KOPT-K1 (cell line): ENCODE measurements at regions not wholly inside any gene's neighbourhood (a gene's known extent, or its start where the extent isn't known, plus 50 kb on each side); places are given as distances from the start of the nearest gene placed in this dataset.
"Not testable (repeated sequence)": the region's sequence is repeated elsewhere in the genome, so short reads cannot be mapped to it uniquely, and the experiment has no call there.

ENCODE experiments used
- H3K27ac ChIP-seq: fragments of 200-600 bp; sonication (generic); 2 replicates; pipeline ENCODE4 v1.5.1; 2016; ENCODE audit warnings: antibody characterized with exemption, mild to moderate bottlenecking, low read depth, low read length; ENCODE audit not compliant: poor library complexity, severe bottlenecking
- H3K36me3 ChIP-seq: fragments of 200-600 bp; sonication (generic); 2 replicates; pipeline ENCODE4 v1.5.1; 2017; ENCODE audit warnings: antibody characterized with exemption, mild to moderate bottlenecking, low read length, moderate library complexity; ENCODE audit not compliant: insufficient read depth
- H3K9me3 ChIP-seq: fragments of 200-600 bp; sonication (generic); 2 replicates; pipeline ENCODE4 v1.5.1; 2017; ENCODE audit warnings: antibody characterized with exemption, low read length, mild to moderate bottlenecking; ENCODE audit not compliant: insufficient read depth, poor library complexity, severe bottlenecking

DNA sequence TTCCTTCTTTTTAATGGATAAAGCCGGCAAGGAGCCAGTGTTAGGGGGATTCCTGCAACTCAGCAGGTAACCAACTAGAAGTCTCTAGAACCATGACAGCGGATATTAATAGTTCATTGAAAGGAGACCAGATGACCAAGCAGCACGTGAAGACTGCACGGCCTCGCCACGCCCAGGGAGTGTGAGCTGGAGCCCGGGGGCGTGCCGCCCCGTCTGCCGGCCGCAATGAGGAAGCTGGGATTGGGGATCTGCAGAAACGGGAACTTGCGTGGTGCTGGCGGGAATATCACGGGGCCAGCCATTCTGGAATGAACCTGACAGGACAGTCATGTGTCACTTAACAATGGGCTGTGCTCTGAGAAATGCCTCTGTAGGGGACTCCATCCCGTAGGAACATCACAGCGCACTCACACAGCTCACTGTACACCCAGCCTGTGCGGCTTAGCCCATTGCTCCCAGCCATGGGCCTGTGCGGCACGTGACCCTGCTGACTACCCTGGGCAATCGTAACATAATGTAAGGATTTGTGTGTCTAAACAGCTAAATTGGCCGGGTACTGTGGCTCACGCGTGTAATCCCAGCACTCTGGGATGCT lies 4092.8 kb upstream of the TPTE start:
- H3K36me3 ChIP-seq, H3K9me3 ChIP-seq, H3K27ac ChIP-seq: not testable (repeated sequence)

DNA sequence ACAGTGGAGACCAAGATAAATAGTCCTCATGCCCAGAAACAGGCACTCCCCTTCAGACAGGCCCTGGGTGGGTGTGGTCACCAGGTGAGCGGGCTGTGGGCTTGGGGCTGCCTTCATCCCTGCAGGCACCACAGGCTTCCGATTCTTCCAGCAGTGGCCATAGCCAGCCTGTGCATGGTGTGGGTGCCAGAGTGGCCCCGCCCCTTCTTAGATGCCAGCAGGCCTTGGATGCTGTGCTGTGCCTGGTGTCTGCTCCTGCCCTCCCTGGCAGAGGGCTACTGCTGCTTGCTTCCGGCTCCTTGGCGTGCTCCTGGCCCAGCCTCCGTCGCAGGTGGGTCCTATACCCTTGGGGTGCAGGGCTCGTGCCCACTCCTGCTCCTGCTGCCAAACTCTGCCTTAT lies 4091.5 kb upstream of the TPTE start:
- not testable (repeated sequence) for H3K9me3 ChIP-seq, H3K27ac ChIP-seq, H3K36me3 ChIP-seq

GRCh38 chr21:6433149-6433548 lies 4088.2 kb upstream of the TPTE start:
- H3K27ac ChIP-seq, H3K9me3 ChIP-seq, H3K36me3 ChIP-seq: not testable (repeated sequence)

- H3K9me3 ChIP-seq, H3K36me3 ChIP-seq: not testable (repeated sequence)
- H3K27ac ChIP-seq = peak overlapping the region; percentile 38
These were observed 4085.2 kb upstream of the TPTE start for GRCh38 chr21:6436205-6436604.

- not testable (repeated sequence) for H3K36me3 ChIP-seq, H3K9me3 ChIP-seq
- peak overlapping the region; percentile 48 for H3K27ac ChIP-seq
These were observed 4084.2 kb upstream of the TPTE start for GRCh38 chr21:6436971-6437833.

- not testable (repeated sequence) for H3K9me3 ChIP-seq, H3K36me3 ChIP-seq
- H3K27ac ChIP-seq = peak overlapping the region; percentile 48
These were observed 4083.6 kb upstream of the TPTE start for GRCh38 chr21:6437834-6438187.

- H3K27ac ChIP-seq, H3K36me3 ChIP-seq, H3K9me3 ChIP-seq: not testable (repeated sequence)
These were observed 4082.3 kb upstream of the TPTE start for GRCh38 chr21:6439058-6439457.

- H3K9me3 ChIP-seq, H3K27ac ChIP-seq, H3K36me3 ChIP-seq: not testable (repeated sequence)
These were observed 4066.6 kb upstream of the TPTE start for GRCh38 chr21:6454648-6455340.

DNA sequence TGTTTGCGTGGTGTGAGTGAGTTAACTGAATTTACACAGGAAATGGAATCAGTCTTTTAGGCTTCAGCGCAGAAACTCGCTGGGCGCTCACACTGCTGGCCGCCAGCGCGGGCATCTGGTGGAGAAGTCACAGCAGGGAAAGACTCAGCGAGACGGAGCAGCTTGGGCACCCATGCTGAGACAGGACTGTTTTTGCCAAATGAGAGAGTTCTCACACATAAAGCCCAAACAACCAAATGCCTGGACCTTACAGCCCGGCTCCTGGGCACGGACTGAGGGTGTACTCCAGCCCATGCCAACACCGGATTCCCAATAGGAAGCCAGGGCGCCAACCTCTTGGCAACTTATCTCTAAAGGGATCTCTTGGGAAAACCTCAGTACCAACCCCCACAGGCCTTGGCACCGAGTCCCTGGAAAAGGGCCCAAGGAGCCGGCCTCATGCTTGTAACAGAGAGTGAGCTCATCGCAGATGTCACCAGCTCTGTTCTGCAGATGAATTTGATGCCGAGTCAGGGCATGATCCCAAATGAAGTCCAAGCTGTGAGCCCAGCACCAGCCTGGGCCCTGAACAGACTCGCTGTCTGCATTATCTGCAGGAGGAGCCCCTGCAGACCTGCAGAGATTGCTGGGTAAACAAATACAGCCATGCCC lies 4065.2 kb upstream of the TPTE start:
- H3K36me3 ChIP-seq, H3K9me3 ChIP-seq, H3K27ac ChIP-seq: not testable (repeated sequence)

GRCh38 chr21:6459761-6460160 lies 4061.6 kb upstream of the TPTE start:
- not testable (repeated sequence) for H3K36me3 ChIP-seq, H3K9me3 ChIP-seq, H3K27ac ChIP-seq

- not testable (repeated sequence) for H3K9me3 ChIP-seq, H3K27ac ChIP-seq, H3K36me3 ChIP-seq
These were observed 4060.0 kb upstream of the TPTE start for GRCh38 chr21:6461358-6461757.

- H3K36me3 ChIP-seq, H3K27ac ChIP-seq, H3K9me3 ChIP-seq: not testable (repeated sequence)
These were observed 4057.0 kb upstream of the TPTE start for GRCh38 chr21:6464419-6464818.

DNA sequence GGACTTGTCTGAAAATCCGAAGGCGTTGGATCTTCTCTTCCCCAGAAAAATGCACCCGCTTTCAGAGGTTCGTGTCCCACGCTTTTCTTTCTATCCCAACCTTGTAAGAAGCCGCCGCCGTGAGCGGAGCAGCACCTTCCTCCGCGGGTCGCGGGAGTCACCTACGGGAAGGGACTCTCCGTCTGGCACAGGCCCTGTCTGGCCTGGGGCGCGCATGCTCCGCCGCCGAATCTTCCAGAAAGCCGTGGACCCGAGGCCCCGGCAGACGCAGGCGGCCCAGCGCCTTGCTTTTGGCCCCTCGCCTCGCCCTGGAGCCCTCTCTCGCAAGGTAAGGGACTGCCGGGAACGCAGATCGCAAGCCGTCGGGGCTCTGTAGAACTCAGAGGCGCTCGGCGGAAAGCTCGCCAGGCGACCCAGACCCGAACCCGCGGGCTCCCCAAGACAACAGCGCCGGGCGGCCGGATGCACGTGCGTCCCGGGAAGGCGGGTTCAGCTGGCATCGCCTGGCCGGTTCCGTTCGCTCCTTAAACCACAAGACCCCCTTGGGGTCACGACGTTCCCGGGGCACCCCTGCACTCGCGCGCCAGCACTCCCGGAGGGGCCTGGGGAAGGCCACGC lies 4055.2 kb upstream of the TPTE start:
- H3K9me3 ChIP-seq, H3K36me3 ChIP-seq, H3K27ac ChIP-seq: not testable (repeated sequence)

DNA sequence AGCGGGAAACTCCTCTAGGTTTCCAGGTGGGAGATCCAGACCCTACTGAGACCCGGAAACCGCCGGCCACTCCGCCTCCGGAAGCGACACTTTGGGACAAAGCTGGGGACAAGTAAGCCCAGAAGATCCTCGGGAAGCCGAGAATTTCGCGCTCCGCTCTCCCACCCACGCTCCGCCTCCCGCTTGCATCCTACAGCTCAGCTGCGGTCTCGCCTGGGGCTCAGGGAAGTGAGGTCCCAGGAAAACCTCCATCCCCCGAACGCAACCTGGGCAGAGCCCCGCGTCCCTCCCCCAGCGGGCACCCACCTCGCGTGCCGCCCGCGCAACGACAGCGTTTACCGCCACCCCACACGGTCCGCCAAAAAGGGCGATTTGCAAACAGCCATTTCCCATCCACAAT lies 4054.7 kb upstream of the TPTE start:
- not testable (repeated sequence) for H3K36me3 ChIP-seq, H3K9me3 ChIP-seq, H3K27ac ChIP-seq

DNA sequence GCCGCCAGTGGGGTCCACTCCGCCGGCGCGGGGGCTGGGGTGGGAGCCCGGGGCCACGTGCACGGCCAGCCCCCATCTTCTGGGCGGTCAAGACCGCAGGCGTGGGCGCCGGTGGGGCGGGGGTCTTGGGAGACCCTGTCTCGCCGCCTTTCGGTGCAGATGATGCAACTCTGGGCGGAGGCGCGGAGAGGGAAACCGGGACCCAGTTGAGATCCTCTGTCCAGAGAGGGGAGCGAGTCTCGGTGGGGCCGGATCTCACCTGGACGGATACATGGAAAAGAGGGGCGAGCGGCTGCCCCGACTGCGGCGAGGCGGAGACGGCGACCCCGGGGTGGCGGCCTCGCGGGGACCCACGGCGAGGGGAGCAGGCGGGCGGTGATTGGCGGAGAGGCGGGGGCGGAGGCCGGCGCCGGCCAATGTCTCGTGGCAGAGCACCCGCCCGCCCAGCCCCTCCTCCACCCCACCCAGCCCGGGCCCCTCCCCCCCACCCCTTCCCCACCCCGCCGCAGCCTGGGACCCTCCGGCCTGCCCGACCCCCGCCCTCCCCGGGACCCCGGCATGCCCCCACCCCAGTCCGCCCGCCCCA lies 4054.1 kb upstream of the TPTE start:
- H3K9me3 ChIP-seq, H3K36me3 ChIP-seq, H3K27ac ChIP-seq: not testable (repeated sequence)
